Natural killer cell (primary cell): ENCODE measurements at regions not wholly inside any gene's neighbourhood (a gene's known extent, or its start where the extent isn't known, plus 50 kb on each side); places are given as distances from the start of the nearest gene placed in this dataset.

Source experiments
- ATAC-seq, 3 donors: fragments of 150-1000 bp in 2 of 3; fragments of 200-7000 bp in 1 of 3; cut with Tn5 transposase; 1 replicate in 1 of 3; 2 replicates in 2 of 3; pipeline ENCODE4 v1.10.0; 2021; ENCODE audit warnings: mild to moderate bottlenecking in 2 of 3, moderate library complexity in 2 of 3
- DNase-seq, 2 donors: peaks; one replicate each; pipeline versions ENCODE4 v3.0.0 to v3.0.0-alpha.2; 2013 to 2021; ENCODE audit warnings: mixed read lengths in 1 of 2
- H3K27ac ChIP-seq: one replicate; pipeline ENCODE4 v1.5.1; 2013; ENCODE audit warnings: mild to moderate bottlenecking, low read length
- H3K27me3 ChIP-seq: one replicate; pipeline ENCODE4 v1.6.1; 2013; ENCODE audit warnings: low read length; ENCODE audit not compliant: control insufficient read depth, insufficient read depth
- H3K36me3 ChIP-seq: one replicate; pipeline ENCODE4 v1.6.1; 2013; ENCODE audit warnings: low read length; ENCODE audit not compliant: control insufficient read depth, insufficient read depth
- H3K4me1 ChIP-seq: one replicate; pipeline ENCODE4 v1.6.1; 2013; ENCODE audit warnings: low read length; ENCODE audit not compliant: control insufficient read depth, insufficient read depth
- H3K4me3 ChIP-seq: one replicate; pipeline ENCODE4 v1.5.1; 2013; ENCODE audit warnings: low read length
- H3K9me3 ChIP-seq: one replicate; pipeline ENCODE4 v1.6.1; 2013; ENCODE audit warnings: low read length; ENCODE audit not compliant: control insufficient read depth, insufficient read depth
- H3K27ac Mint-ChIP-seq, 2 donors: one replicate each; pipeline ENCODE4 v1.8.0; 2022; ENCODE audit warnings: mild to moderate bottlenecking in 2 of 2, mixed read lengths in 2 of 2, moderate library complexity in 1 of 2
- H3K27me3 Mint-ChIP-seq, 2 donors: one replicate each; pipeline ENCODE4 v1.8.0; 2022; ENCODE audit warnings: low read depth in 2 of 2, mixed read lengths in 2 of 2
- H3K36me3 Mint-ChIP-seq: one replicate; pipeline ENCODE4 v1.8.0; 2022; ENCODE audit warnings: mixed read lengths
- H3K4me1 Mint-ChIP-seq, 2 donors: one replicate each; pipeline ENCODE4 v1.8.0; 2022; ENCODE audit warnings: mixed read lengths in 2 of 2
- H3K4me3 Mint-ChIP-seq: one replicate; pipeline ENCODE4 v1.8.0; 2022; ENCODE audit warnings: mild to moderate bottlenecking, moderate library complexity, mixed read lengths
- H3K9me3 Mint-ChIP-seq, 2 donors: one replicate each; pipeline ENCODE4 v1.8.0; 2022; ENCODE audit warnings: mixed read lengths in 2 of 2
- WGBS: methylation state at CpG from one replicate; pipeline ENCODE4 v1.1.7; 2013; ENCODE audit warnings: missing lambda C conversion rate; ENCODE audit not compliant: insufficient coverage; 5-methylcytosine and 5-hydroxymethylcytosine counted together
- intact Hi-C: fragments of 100-400 bp; cut with micrococcal nuclease; formaldehyde crosslinking; loops from one replicate; pipeline ENCODE4 v1.14.2; 2022
- TF ChIP-seq, protein P1 (sequence below): fragments of 200-600 bp; IDR thresholded peaks from one replicate; pipeline ENCODE4 v1.8.0; 2022; ENCODE audit warnings: antibody characterized with exemption

DNA sequence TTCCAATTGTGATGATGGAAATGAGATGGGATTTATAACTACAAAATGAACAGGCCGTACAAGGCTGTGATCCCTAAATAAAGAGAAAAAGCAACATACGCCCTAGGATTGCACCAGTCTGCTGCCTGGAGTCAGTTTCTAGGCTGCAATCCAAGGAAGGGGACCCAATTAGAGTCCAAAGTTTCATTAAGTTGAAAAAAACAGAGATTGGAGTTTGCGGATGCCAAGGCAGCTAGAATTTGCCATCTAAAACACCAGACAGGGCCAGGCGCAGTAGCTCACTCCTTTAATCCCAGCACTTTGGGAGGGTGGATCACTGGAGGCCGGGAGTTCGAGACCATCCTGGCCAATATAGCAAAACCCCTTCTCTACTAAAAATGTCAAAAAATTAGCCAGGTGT, 661.0 kb downstream of the RPS29 start:
- Mint-ChIP-seq H3K4me3 (no peak overlapping the region), H3K27me3 (no peaks in the 10 kb centered on the region), H3K27ac (no peak overlapping the region), H3K9me3 (peaks cover 0 to 5% of the 10 kb centered on the region in 2 donors), H3K4me1 (no peaks in the 10 kb centered on the region), H3K36me3 (no peaks in the 10 kb centered on the region)
- Histone ChIP-seq H3K27me3 (no peaks in the 10 kb centered on the region), H3K4me1 (no peaks in the 10 kb centered on the region), H3K4me3 (no peak overlapping the region), H3K9me3 (no peaks in the 10 kb centered on the region), H3K36me3 (no peaks in the 10 kb centered on the region), H3K27ac (no peak overlapping the region)
- DNase-seq (no peak), ATAC-seq (no peak)
- TF ChIP-seq, protein P1, sequence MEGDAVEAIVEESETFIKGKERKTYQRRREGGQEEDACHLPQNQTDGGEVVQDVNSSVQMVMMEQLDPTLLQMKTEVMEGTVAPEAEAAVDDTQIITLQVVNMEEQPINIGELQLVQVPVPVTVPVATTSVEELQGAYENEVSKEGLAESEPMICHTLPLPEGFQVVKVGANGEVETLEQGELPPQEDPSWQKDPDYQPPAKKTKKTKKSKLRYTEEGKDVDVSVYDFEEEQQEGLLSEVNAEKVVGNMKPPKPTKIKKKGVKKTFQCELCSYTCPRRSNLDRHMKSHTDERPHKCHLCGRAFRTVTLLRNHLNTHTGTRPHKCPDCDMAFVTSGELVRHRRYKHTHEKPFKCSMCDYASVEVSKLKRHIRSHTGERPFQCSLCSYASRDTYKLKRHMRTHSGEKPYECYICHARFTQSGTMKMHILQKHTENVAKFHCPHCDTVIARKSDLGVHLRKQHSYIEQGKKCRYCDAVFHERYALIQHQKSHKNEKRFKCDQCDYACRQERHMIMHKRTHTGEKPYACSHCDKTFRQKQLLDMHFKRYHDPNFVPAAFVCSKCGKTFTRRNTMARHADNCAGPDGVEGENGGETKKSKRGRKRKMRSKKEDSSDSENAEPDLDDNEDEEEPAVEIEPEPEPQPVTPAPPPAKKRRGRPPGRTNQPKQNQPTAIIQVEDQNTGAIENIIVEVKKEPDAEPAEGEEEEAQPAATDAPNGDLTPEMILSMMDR = no peak
- intact Hi-C loops = no loop called here
- 98% methylated on average over 6 of the region's 6 CpGs for WGBS

GRCh38 chr14:48914921-48915320, 671.3 kb downstream of the RPS29 start:
- peaks cover 13% of the 10 kb centered on the region in 2 donors for H3K9me3 Mint-ChIP-seq
- intact Hi-C loops = no loop called here
- H3K27me3 Mint-ChIP-seq = no peaks in the 10 kb centered on the region
- no peak overlapping the region for H3K4me3 Mint-ChIP-seq
- Histone ChIP-seq H3K9me3 (no peaks in the 10 kb centered on the region), H3K4me3 (no peak overlapping the region), H3K27me3 (no peaks in the 10 kb centered on the region), H3K4me1 (no peaks in the 10 kb centered on the region), H3K27ac (no peak overlapping the region), H3K36me3 (no peaks in the 10 kb centered on the region)
- ATAC-seq = no peak
- no peak for DNase-seq
- TF ChIP-seq, protein P1 = no peak
- H3K4me1 Mint-ChIP-seq = no peaks in the 10 kb centered on the region
- no peaks in the 10 kb centered on the region for H3K36me3 Mint-ChIP-seq
- no peak overlapping the region for H3K27ac Mint-ChIP-seq
- 67% methylated on average over 2 of the region's 4 CpGs for WGBS

- ATAC-seq = no peak
- WGBS = 54% methylated on average over 1 of the region's 1 CpG
- TF ChIP-seq, protein P1 = no peak
Measured at GRCh38 chr14:48914382-48914781, 671.8 kb downstream of the RPS29 start.

GRCh38 chr14:48900565-48900964, 685.6 kb downstream of the RPS29 start:
- Mint-ChIP-seq H3K36me3 (no peaks in the 10 kb centered on the region), H3K27ac (no peak overlapping the region), H3K4me3 (no peak overlapping the region), H3K27me3 (no peaks in the 10 kb centered on the region), H3K4me1 (no peaks in the 10 kb centered on the region), H3K9me3 (peaks cover 0 to 9% of the 10 kb centered on the region in 2 donors)
- no CpG with 5 or more reads among the region's 3 CpGs for WGBS
- Histone ChIP-seq H3K9me3 (no peaks in the 10 kb centered on the region), H3K27me3 (no peaks in the 10 kb centered on the region), H3K36me3 (no peaks in the 10 kb centered on the region), H3K27ac (no peak overlapping the region), H3K4me3 (no peak overlapping the region), H3K4me1 (no peaks in the 10 kb centered on the region)
- DNase-seq (no peak), ATAC-seq (no peak)
- intact Hi-C loops = no loop called here
- TF ChIP-seq, protein P1 = no peak

More at GRCh38 chr14:48914382-48914781, 671.8 kb downstream of the RPS29 start:
- Mint-ChIP-seq H3K4me1 (no peaks in the 10 kb centered on the region), H3K4me3 (no peak overlapping the region), H3K36me3 (no peaks in the 10 kb centered on the region), H3K9me3 (peaks cover 13% of the 10 kb centered on the region in 2 donors), H3K27ac (no peak overlapping the region), H3K27me3 (no peaks in the 10 kb centered on the region)
- H3K4me1 ChIP-seq = no peaks in the 10 kb centered on the region
- no peak for DNase-seq
- no peak overlapping the region for H3K27ac ChIP-seq
- no peaks in the 10 kb centered on the region for H3K36me3 ChIP-seq
- no peaks in the 10 kb centered on the region for H3K9me3 ChIP-seq
- no peak overlapping the region for H3K4me3 ChIP-seq
- intact Hi-C loops = no loop called here
- H3K27me3 ChIP-seq = no peaks in the 10 kb centered on the region
